Panc1 (cell line): ENCODE measurements at regions not wholly inside any gene's neighbourhood (a gene's known extent, or its start where the extent isn't known, plus 50 kb on each side); places are given as distances from the start of the nearest gene placed in this dataset.

Source experiments
- POLR2AphosphoS5 ChIP-seq: IDR thresholded peaks from 2 replicates; pipeline ENCODE4 v1.6.1; 2012; ENCODE audit warnings: mild to moderate bottlenecking, low read depth, low read length, moderate library complexity
- SIN3A ChIP-seq: IDR thresholded peaks from 2 replicates; pipeline ENCODE4 v1.6.1; 2012; ENCODE audit warnings: low read depth, mild to moderate bottlenecking, low read length, moderate library complexity, borderline replicate concordance; ENCODE audit not compliant: insufficient read depth
- TCF7L2 ChIP-seq: IDR thresholded peaks from 2 replicates; pipeline ENCODE4 v1.6.1; 2011; ENCODE audit warnings: mild to moderate bottlenecking, low read depth, low read length, inconsistent platforms
- TF ChIP-seq, protein P1 (sequence below): fragments of 450-650 bp; IDR thresholded peaks from 2 replicates; pipeline ENCODE4 v1.5.1; 2017; ENCODE audit warnings: mild to moderate bottlenecking
- TF ChIP-seq, protein P2 (sequence below), 2 experiments: IDR thresholded peaks; 2 replicates each; pipeline ENCODE4 v1.6.1; 2011 to 2012; ENCODE audit warnings: low read depth in 2 of 2, control low read depth in 1 of 2, low read length in 1 of 2, mild to moderate bottlenecking in 1 of 2, moderate library complexity in 1 of 2; ENCODE audit not compliant: insufficient read depth in 1 of 2

DNA sequence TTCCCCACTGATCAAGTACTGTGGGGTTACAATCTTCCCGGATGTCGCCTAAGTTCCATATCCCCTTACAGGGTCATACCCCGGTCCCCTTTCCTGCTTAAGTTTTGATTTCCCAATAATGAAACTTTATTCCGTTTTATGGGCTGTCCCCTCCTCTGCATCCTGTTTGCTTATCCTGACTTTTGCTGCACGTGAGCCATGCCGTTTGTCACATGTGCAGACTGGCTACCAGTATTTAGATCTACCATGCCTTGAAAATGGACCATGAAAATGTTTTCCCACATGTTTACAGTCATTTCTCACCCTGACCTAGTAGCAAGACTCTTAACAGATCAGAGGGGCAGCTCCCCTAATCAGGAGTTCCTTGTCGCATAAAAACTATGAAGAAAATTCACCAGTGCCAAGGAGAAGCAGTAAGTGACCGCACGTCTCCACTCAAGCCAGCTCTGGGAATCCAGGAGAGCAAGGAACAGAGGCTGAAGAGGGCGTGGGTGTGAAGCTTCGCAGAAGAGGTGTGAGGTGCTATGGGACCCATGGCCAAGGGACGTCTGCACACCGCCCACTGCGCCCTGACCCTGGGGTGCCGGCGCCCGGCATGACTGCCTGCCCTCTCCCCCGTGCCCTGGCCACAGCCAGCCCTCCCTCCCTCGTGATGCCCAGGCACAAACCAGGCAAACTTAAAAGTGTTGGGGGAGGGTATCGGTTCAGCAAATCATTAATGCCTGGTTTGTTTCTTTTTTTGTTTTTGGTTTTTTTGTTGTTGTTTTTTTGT is 440.8 kb upstream of the SALL3 start:
- TF ChIP-seq, protein P1, sequence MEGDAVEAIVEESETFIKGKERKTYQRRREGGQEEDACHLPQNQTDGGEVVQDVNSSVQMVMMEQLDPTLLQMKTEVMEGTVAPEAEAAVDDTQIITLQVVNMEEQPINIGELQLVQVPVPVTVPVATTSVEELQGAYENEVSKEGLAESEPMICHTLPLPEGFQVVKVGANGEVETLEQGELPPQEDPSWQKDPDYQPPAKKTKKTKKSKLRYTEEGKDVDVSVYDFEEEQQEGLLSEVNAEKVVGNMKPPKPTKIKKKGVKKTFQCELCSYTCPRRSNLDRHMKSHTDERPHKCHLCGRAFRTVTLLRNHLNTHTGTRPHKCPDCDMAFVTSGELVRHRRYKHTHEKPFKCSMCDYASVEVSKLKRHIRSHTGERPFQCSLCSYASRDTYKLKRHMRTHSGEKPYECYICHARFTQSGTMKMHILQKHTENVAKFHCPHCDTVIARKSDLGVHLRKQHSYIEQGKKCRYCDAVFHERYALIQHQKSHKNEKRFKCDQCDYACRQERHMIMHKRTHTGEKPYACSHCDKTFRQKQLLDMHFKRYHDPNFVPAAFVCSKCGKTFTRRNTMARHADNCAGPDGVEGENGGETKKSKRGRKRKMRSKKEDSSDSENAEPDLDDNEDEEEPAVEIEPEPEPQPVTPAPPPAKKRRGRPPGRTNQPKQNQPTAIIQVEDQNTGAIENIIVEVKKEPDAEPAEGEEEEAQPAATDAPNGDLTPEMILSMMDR, result no peak
- TF ChIP-seq, protein P2, sequence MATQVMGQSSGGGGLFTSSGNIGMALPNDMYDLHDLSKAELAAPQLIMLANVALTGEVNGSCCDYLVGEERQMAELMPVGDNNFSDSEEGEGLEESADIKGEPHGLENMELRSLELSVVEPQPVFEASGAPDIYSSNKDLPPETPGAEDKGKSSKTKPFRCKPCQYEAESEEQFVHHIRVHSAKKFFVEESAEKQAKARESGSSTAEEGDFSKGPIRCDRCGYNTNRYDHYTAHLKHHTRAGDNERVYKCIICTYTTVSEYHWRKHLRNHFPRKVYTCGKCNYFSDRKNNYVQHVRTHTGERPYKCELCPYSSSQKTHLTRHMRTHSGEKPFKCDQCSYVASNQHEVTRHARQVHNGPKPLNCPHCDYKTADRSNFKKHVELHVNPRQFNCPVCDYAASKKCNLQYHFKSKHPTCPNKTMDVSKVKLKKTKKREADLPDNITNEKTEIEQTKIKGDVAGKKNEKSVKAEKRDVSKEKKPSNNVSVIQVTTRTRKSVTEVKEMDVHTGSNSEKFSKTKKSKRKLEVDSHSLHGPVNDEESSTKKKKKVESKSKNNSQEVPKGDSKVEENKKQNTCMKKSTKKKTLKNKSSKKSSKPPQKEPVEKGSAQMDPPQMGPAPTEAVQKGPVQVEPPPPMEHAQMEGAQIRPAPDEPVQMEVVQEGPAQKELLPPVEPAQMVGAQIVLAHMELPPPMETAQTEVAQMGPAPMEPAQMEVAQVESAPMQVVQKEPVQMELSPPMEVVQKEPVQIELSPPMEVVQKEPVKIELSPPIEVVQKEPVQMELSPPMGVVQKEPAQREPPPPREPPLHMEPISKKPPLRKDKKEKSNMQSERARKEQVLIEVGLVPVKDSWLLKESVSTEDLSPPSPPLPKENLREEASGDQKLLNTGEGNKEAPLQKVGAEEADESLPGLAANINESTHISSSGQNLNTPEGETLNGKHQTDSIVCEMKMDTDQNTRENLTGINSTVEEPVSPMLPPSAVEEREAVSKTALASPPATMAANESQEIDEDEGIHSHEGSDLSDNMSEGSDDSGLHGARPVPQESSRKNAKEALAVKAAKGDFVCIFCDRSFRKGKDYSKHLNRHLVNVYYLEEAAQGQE (IDR thresholded peaks at IDR 0.05; ENCODE audit: insufficient read depth in 1 of 2, low read depth in 2 of 2, low read length in 1 of 2), result no peak
- no peak for TF ChIP-seq POLR2AphosphoS5
- TF ChIP-seq TCF7L2, result no peak
- TF ChIP-seq SIN3A, result no peak
